Endothelial cell of umbilical vein (primary cell): ENCODE measurements at regions not wholly inside any gene's neighbourhood (a gene's known extent, or its start where the extent isn't known, plus 50 kb on each side); places are given as distances from the start of the nearest gene placed in this dataset.

ENCODE experiments used
- BruUV-seq: library from RNA; stranded (reverse); fragments of 400-500 nt; replicated peaks from 2 replicates; lab custom pipeline; 2021; lab: Mats Ljungman, UMichigan
- CTCF ChIA-PET: fragments of 300-600, 350-600 bp; sonication (Branson Sonifier 250); formaldehyde crosslinking; loops from one replicate; lab custom pipeline; 2021; ENCODE audit warnings: antibody characterized with exemption, inconsistent platforms; lab: Charles Lee
- POLR2A ChIA-PET: fragments of 300-600, 350-600 bp; sonication (Branson Sonifier 250); formaldehyde crosslinking; loops from one replicate; lab custom pipeline; 2021; ENCODE audit warnings: antibody characterized with exemption, inconsistent platforms; lab: Charles Lee
- DNase-seq: peaks from one replicate; pipeline ENCODE4 v3.0.0-alpha.2; 2011; ENCODE audit warnings: low read depth, low spot score
- FAIRE-seq: peaks from 2 replicates; lab custom pipeline; 2011; peaks lifted over from hg19 to GRCh38; lab: Jason Lieb, UNC
- H2AFZ ChIP-seq: 2 replicates; pipeline ENCODE4 v1.6.0; 2012; ENCODE audit warnings: low read depth, low read length, control low read depth, inconsistent platforms
- H3K27ac ChIP-seq: 2 replicates; pipeline ENCODE4 v1.5.1; 2011; ENCODE audit warnings: low read depth, mild to moderate bottlenecking, control low read depth, low read length, moderate library complexity; ENCODE audit not compliant: insufficient read depth
- H3K27me3 ChIP-seq, 2 experiments: 2 replicates each; pipeline versions ENCODE4 v1.6.0 to v1.6.1; 2011; ENCODE audit warnings: low read length in 2 of 2, mixed read lengths in 1 of 2; ENCODE audit not compliant: control insufficient read depth in 2 of 2, insufficient read depth in 2 of 2
- H3K36me3 ChIP-seq, 2 experiments: 2 replicates in 1 of 2; 3 replicates in 1 of 2; pipeline ENCODE4 v1.5.1; 2011; ENCODE audit warnings: low read length in 2 of 2, mild to moderate bottlenecking in 1 of 2, moderate library complexity in 1 of 2; ENCODE audit not compliant: control insufficient read depth in 2 of 2, insufficient read depth in 2 of 2; ENCODE audit errors: extremely low read depth in 1 of 2
- H3K4me1 ChIP-seq: 3 replicates; pipeline ENCODE4 v1.5.1; 2011; ENCODE audit warnings: mild to moderate bottlenecking, low read length; ENCODE audit not compliant: control insufficient read depth, insufficient read depth; ENCODE audit errors: extremely low read depth
- H3K4me2 ChIP-seq: 2 replicates; pipeline ENCODE4 v1.6.1; 2011; ENCODE audit warnings: low read length, control low read depth, mixed read lengths; ENCODE audit not compliant: insufficient read depth
- H3K4me3 ChIP-seq, 3 experiments: fragments of 200-600 bp in 1 of 3; sonication (generic), shearing (Covaris generic) in 1 of 3; replicated peaks in 1 of 3; 2 replicates each; pipeline ENCODE4 v1.5.1; 2011 to 2016; ENCODE audit warnings: control low read depth in 3 of 3, low read length in 3 of 3, mild to moderate bottlenecking in 2 of 3, inconsistent platforms in 1 of 3, low read depth in 1 of 3, moderate library complexity in 1 of 3; ENCODE audit not compliant: insufficient read depth in 1 of 3
- H3K79me2 ChIP-seq: 2 replicates; pipeline ENCODE4 v1.6.0; 2012; ENCODE audit warnings: low read length, inconsistent platforms; ENCODE audit not compliant: control insufficient read depth, insufficient read depth
- H3K9ac ChIP-seq: replicated peaks from 2 replicates; pipeline ENCODE3; 2011; ENCODE audit warnings: low read length, control low read depth; ENCODE audit not compliant: insufficient read depth; ENCODE audit errors: extremely low read depth
- H3K9me1 ChIP-seq: replicated peaks from 3 replicates; pipeline ENCODE4 v1.6.0; 2011; ENCODE audit warnings: mild to moderate bottlenecking, low read length; ENCODE audit not compliant: control insufficient read depth, insufficient read depth; ENCODE audit errors: extremely low read depth
- H3K9me3 ChIP-seq: replicated peaks from 2 replicates; pipeline ENCODE4 v1.5.1; 2012; ENCODE audit warnings: low read length, inconsistent platforms; ENCODE audit not compliant: control insufficient read depth, insufficient read depth
- H4K20me1 ChIP-seq: replicated peaks from 2 replicates; pipeline ENCODE3; 2011; ENCODE audit warnings: mild to moderate bottlenecking, low read length; ENCODE audit not compliant: control insufficient read depth, insufficient read depth; ENCODE audit errors: extremely low read depth
- EZH2 ChIP-seq: IDR thresholded peaks from 2 replicates; pipeline ENCODE4 v1.6.1; 2012; ENCODE audit warnings: borderline replicate concordance, low read depth, mild to moderate bottlenecking, moderate library complexity, low read length, inconsistent platforms; ENCODE audit not compliant: severe bottlenecking
- FOS ChIP-seq: IDR thresholded peaks from 2 replicates; pipeline ENCODE4 v1.6.1; 2011; ENCODE audit warnings: mild to moderate bottlenecking, low read length, moderate library complexity, borderline replicate concordance; ENCODE audit not compliant: insufficient read depth
- GATA2 ChIP-seq: IDR thresholded peaks from 2 replicates; pipeline ENCODE4 v1.7.0; 2011; ENCODE audit warnings: low read depth, mild to moderate bottlenecking, moderate library complexity, mixed read lengths, low read length; ENCODE audit not compliant: insufficient read length, insufficient read depth
- JUN ChIP-seq: IDR thresholded peaks from 2 replicates; pipeline ENCODE4 v1.6.1; 2011; ENCODE audit warnings: borderline replicate concordance, low read depth; ENCODE audit not compliant: insufficient read length, insufficient read depth
- MYC ChIP-seq: IDR thresholded peaks from one replicate; pipeline ENCODE4 v1.6.1; 2011; ENCODE audit warnings: mild to moderate bottlenecking, low read depth, low read length
- POLR2A ChIP-seq: IDR thresholded peaks from 2 replicates; pipeline ENCODE4 v1.6.1; 2012; ENCODE audit warnings: low read depth, mild to moderate bottlenecking, control low read depth, low read length
- POLR2AphosphoS5 ChIP-seq: IDR thresholded peaks from 2 replicates; pipeline ENCODE4 v1.6.1; 2012; ENCODE audit warnings: low read depth, mild to moderate bottlenecking, control low read depth, low read length, moderate library complexity; ENCODE audit not compliant: insufficient read depth
- dilution Hi-C: fragments of 300-500 bp; cut with MboI; formaldehyde crosslinking; loops from one replicate; pipeline ENCODE4 v1.15.0; 2019; ENCODE audit warnings: low sequenced_read_pairs; ENCODE audit not compliant: extremely low pct_ligation_motif_present
- intact Hi-C: fragments of 100-400 bp; cut with micrococcal nuclease; formaldehyde crosslinking; loops from one replicate; pipeline ENCODE4 v1.10.0; 2022
- TF ChIP-seq, protein P1 (sequence below), 2 donors: IDR thresholded peaks; 1 replicate in 1 of 2; 2 replicates in 1 of 2; pipeline ENCODE4 v1.5.1; 2011; ENCODE audit warnings: low read length in 2 of 2, mild to moderate bottlenecking in 2 of 2, moderate library complexity in 2 of 2, control low read depth in 1 of 2, inconsistent platforms in 1 of 2, low read depth in 1 of 2; ENCODE audit not compliant: insufficient read depth in 1 of 2; ENCODE audit errors: extremely low read depth in 1 of 2
- TF ChIP-seq, protein P2 (sequence below): IDR thresholded peaks from 2 replicates; pipeline ENCODE4 v1.6.1; 2011; ENCODE audit not compliant: insufficient read depth, insufficient read length

GRCh38 chr9:115533511-115533910 is 415.6 kb upstream of the TNC start:
- Histone ChIP-seq H3K4me3 (no peak overlapping the region), H3K9me3 (no peaks in the 10 kb centered on the region), H2AFZ (no peak overlapping the region), H3K4me1 (no peaks in the 10 kb centered on the region), H4K20me1 (no peaks in the 10 kb centered on the region), H3K27ac (no peak overlapping the region), H3K9me1 (no peaks in the 10 kb centered on the region), H3K4me2 (no peak overlapping the region), H3K36me3 (no peaks in the 10 kb centered on the region), H3K27me3 (no peaks in the 10 kb centered on the region), H3K79me2 (no peaks in the 10 kb centered on the region), H3K9ac (no peak overlapping the region)
- FAIRE-seq (no peak), DNase-seq (no peak)
- BruUV-seq = no TSS peak
- CTCF ChIA-PET = interaction anchor here (0.5 kb wide), 1 partner anchor 1520 kb away, joined by 3 read pairs; no protein-coding TSS in a partner anchor
- dilution Hi-C loops = no loop called here
- TF ChIP-seq JUN (no peak), POLR2AphosphoS5 (no peak), POLR2A (no peak)
- TF ChIP-seq, protein P1, sequence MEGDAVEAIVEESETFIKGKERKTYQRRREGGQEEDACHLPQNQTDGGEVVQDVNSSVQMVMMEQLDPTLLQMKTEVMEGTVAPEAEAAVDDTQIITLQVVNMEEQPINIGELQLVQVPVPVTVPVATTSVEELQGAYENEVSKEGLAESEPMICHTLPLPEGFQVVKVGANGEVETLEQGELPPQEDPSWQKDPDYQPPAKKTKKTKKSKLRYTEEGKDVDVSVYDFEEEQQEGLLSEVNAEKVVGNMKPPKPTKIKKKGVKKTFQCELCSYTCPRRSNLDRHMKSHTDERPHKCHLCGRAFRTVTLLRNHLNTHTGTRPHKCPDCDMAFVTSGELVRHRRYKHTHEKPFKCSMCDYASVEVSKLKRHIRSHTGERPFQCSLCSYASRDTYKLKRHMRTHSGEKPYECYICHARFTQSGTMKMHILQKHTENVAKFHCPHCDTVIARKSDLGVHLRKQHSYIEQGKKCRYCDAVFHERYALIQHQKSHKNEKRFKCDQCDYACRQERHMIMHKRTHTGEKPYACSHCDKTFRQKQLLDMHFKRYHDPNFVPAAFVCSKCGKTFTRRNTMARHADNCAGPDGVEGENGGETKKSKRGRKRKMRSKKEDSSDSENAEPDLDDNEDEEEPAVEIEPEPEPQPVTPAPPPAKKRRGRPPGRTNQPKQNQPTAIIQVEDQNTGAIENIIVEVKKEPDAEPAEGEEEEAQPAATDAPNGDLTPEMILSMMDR (IDR thresholded peaks at IDR 0.05; ENCODE audit: extremely low read depth in 1 of 2, insufficient read depth in 1 of 2, low read depth in 1 of 2, low read length in 2 of 2) = no peak
- TF ChIP-seq, protein P2, sequence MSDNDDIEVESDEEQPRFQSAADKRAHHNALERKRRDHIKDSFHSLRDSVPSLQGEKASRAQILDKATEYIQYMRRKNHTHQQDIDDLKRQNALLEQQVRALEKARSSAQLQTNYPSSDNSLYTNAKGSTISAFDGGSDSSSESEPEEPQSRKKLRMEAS = no peak
- intact Hi-C loops = no loop called here
- POLR2A ChIA-PET = no interaction called here

DNA sequence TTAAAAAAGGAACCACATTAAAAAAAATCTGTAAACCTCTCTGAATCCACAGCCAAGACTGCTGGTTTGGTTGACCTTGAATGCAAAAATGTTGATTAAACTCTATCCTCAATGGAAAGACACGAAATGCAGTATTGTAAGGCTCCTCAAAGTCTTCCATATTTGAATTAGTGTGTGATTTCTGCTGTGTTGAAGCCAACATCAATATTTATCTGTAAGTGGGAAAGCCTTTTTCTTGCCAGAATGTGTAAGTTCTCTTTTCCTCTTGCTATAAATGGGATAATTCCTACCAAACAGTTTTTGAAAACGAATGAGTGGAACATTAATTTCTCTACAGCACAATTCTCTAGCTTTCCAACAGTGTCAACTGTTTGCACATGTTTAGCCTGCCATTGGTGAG is 422.1 kb upstream of the TNC start:
- no TSS peak for BruUV-seq
- H3K4me1 ChIP-seq = no peaks in the 10 kb centered on the region
- TF ChIP-seq MYC (no peak), FOS (no peak), POLR2A (no peak), JUN (no peak), POLR2AphosphoS5 (no peak), EZH2 (no peak), GATA2 (no peak)
- TF ChIP-seq, protein P2 = no peak
- TF ChIP-seq, protein P1 (IDR thresholded peaks at IDR 0.05; ENCODE audit: extremely low read depth in 1 of 2, insufficient read depth in 1 of 2, low read depth in 1 of 2, low read length in 2 of 2) = no peak
- FAIRE-seq = no peak
- ChIA-PET POLR2A (no interaction called here), CTCF (no interaction called here)
- H3K9ac ChIP-seq = no peak overlapping the region
- intact Hi-C loops (no loop called here), dilution Hi-C loops (no loop called here)
- H3K27ac ChIP-seq = no peak overlapping the region
- H3K4me2 ChIP-seq = no peak overlapping the region
- no peaks in the 10 kb centered on the region for H3K9me1 ChIP-seq
- no peak overlapping the region for H2AFZ ChIP-seq
- no peaks in the 10 kb centered on the region for H3K27me3 ChIP-seq
- no peaks in the 10 kb centered on the region for H3K36me3 ChIP-seq
- H3K9me3 ChIP-seq = no peaks in the 10 kb centered on the region
- DNase-seq = no peak
- H3K79me2 ChIP-seq = no peaks in the 10 kb centered on the region
- no peaks in the 10 kb centered on the region for H4K20me1 ChIP-seq
- H3K4me3 ChIP-seq = no peak overlapping the region
